Ishikawa (cell line): ENCODE measurements at regions not wholly inside any gene's neighbourhood (a gene's known extent, or its start where the extent isn't known, plus 50 kb on each side); places are given as distances from the start of the nearest gene placed in this dataset.

Experiments
- CEBPB ChIP-seq: IDR thresholded peaks from 2 replicates; pipeline ENCODE4 v1.6.1; 2012
- CREB1 ChIP-seq: IDR thresholded peaks from 2 replicates; pipeline ENCODE4 v1.6.1; 2012; ENCODE audit warnings: low read depth
- EGR1 ChIP-seq: IDR thresholded peaks from 2 replicates; pipeline ENCODE4 v1.6.1; 2012
- EP300 ChIP-seq: IDR thresholded peaks from 2 replicates; pipeline ENCODE4 v1.6.1; 2012; ENCODE audit warnings: borderline replicate concordance
- FOXM1 ChIP-seq: IDR thresholded peaks from 2 replicates; pipeline ENCODE4 v1.6.1; 2012; ENCODE audit warnings: low read depth, borderline replicate concordance
- NFIC ChIP-seq: IDR thresholded peaks from 2 replicates; pipeline ENCODE4 v1.6.1; 2012
- RAD21 ChIP-seq: IDR thresholded peaks from 2 replicates; pipeline ENCODE4 v1.6.1; 2012; ENCODE audit warnings: low read depth
- TAF1 ChIP-seq: IDR thresholded peaks from 2 replicates; pipeline ENCODE4 v1.6.1; 2012; ENCODE audit warnings: low read depth, mild to moderate bottlenecking
- TCF12 ChIP-seq: IDR thresholded peaks from 2 replicates; pipeline ENCODE4 v1.6.1; 2012; ENCODE audit warnings: low read depth
- TEAD4 ChIP-seq: IDR thresholded peaks from 2 replicates; pipeline ENCODE4 v1.6.1; 2012
- YY1 ChIP-seq: IDR thresholded peaks from 2 replicates; pipeline ENCODE4 v1.6.1; 2012; ENCODE audit warnings: low read depth
- ZBTB7A ChIP-seq: IDR thresholded peaks from 2 replicates; pipeline ENCODE4 v1.6.1; 2012; ENCODE audit warnings: low read depth
- TF ChIP-seq, protein P1 (sequence below): IDR thresholded peaks from 2 replicates; pipeline ENCODE4 v1.6.1; 2012
- TF ChIP-seq, protein P2 (sequence below): IDR thresholded peaks from 2 replicates; pipeline ENCODE4 v1.6.1; 2012; ENCODE audit warnings: low read depth, mild to moderate bottlenecking
- TF ChIP-seq, protein P3 (sequence below): IDR thresholded peaks from 2 replicates; pipeline ENCODE4 v1.6.1; 2012

DNA sequence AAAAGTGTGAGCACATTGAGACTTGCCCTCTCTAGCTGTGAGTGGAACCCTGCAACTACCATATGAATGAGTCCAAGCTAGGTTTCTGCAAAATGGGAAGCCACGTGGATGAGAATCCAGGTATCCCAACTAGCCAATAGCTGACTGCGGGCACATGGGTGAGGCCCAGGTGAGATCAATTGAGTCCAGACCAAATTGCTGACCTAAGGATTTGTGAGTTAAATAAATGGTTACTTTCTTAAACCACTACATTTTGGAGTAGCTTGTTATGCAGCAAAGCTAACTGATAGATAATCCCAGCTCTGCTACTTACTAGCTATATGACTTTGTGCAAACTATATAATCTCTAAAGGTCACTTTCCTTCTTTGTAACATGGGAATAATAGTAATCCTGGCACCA, 150.3 kb upstream of the LCORL start:
- no peak for TF ChIP-seq YY1
- no peak for TF ChIP-seq ZBTB7A
- no peak for TF ChIP-seq TAF1
- TF ChIP-seq EP300 = no peak
- no peak for TF ChIP-seq EGR1
- TF ChIP-seq, protein P1, sequence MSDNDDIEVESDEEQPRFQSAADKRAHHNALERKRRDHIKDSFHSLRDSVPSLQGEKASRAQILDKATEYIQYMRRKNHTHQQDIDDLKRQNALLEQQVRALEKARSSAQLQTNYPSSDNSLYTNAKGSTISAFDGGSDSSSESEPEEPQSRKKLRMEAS = no peak
- TF ChIP-seq, protein P2, sequence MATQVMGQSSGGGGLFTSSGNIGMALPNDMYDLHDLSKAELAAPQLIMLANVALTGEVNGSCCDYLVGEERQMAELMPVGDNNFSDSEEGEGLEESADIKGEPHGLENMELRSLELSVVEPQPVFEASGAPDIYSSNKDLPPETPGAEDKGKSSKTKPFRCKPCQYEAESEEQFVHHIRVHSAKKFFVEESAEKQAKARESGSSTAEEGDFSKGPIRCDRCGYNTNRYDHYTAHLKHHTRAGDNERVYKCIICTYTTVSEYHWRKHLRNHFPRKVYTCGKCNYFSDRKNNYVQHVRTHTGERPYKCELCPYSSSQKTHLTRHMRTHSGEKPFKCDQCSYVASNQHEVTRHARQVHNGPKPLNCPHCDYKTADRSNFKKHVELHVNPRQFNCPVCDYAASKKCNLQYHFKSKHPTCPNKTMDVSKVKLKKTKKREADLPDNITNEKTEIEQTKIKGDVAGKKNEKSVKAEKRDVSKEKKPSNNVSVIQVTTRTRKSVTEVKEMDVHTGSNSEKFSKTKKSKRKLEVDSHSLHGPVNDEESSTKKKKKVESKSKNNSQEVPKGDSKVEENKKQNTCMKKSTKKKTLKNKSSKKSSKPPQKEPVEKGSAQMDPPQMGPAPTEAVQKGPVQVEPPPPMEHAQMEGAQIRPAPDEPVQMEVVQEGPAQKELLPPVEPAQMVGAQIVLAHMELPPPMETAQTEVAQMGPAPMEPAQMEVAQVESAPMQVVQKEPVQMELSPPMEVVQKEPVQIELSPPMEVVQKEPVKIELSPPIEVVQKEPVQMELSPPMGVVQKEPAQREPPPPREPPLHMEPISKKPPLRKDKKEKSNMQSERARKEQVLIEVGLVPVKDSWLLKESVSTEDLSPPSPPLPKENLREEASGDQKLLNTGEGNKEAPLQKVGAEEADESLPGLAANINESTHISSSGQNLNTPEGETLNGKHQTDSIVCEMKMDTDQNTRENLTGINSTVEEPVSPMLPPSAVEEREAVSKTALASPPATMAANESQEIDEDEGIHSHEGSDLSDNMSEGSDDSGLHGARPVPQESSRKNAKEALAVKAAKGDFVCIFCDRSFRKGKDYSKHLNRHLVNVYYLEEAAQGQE = no peak
- TF ChIP-seq CREB1 = no peak
- TF ChIP-seq RAD21 = no peak
- TF ChIP-seq FOXM1 = no peak
- no peak for TF ChIP-seq TCF12
- no peak for TF ChIP-seq TEAD4
- TF ChIP-seq, protein P3, sequence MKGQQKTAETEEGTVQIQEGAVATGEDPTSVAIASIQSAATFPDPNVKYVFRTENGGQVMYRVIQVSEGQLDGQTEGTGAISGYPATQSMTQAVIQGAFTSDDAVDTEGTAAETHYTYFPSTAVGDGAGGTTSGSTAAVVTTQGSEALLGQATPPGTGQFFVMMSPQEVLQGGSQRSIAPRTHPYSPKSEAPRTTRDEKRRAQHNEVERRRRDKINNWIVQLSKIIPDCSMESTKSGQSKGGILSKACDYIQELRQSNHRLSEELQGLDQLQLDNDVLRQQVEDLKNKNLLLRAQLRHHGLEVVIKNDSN = no peak
- no peak for TF ChIP-seq NFIC
- TF ChIP-seq CEBPB = no peak

DNA sequence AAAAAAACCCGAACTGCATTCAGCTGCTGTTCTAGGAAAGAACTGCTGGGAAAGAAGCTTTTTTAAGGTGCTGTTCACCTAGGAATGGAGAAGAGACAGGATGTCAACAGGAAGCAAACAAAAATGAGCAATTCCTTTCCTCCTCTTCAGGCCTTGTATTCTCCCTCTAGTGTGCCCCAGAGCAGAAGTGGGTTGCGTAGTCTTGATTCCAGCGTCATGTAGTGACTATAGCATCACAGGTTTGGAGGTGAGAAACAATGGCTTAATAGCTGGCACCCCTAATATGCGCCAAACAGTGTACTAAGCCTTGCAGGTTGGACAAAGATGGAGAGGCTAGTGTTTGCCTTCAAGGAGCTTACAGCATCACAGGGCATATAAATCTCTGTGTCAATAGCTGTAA, 146.3 kb upstream of the LCORL start:
- TF ChIP-seq, protein P1 = no peak
- TF ChIP-seq TEAD4 = no peak
- TF ChIP-seq, protein P2 = no peak
- TF ChIP-seq, protein P3 = no peak
- no peak for TF ChIP-seq CEBPB
- TF ChIP-seq EP300 = no peak
- no peak for TF ChIP-seq CREB1
- TF ChIP-seq YY1 = no peak
- TF ChIP-seq EGR1 = no peak
- TF ChIP-seq TCF12 = no peak
- TF ChIP-seq TAF1 = no peak
- TF ChIP-seq RAD21 = no peak
- TF ChIP-seq NFIC = no peak
- no peak for TF ChIP-seq FOXM1
- TF ChIP-seq ZBTB7A = no peak

DNA sequence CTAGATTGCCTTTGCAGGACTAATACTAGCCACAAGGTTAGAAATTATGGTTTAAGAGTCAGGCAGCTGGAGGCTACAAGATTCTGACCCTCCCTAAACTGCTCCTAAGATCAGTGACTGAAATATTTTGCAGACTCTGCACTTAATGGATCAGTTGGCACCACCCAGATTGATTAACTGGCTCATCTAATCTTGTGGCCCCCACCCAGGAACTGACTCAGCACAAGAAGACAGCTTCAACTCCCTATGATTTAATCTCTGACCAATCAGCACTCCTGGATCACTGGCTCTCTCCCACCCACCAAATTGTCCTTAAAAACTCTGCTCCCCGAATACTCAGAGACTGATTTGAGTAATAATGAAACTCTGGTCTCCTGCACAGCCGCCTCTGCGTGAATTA, 145.4 kb upstream of the LCORL start:
- TF ChIP-seq YY1 (no peak), CREB1 (no peak), TCF12 (no peak), TEAD4 (no peak), CEBPB (no peak), FOXM1 (no peak), EP300 (no peak), ZBTB7A (no peak), TAF1 (no peak), RAD21 (no peak), EGR1 (no peak), NFIC (no peak)
- TF ChIP-seq, protein P1 = no peak
- TF ChIP-seq, protein P3 = no peak
- TF ChIP-seq, protein P2 = no peak

DNA sequence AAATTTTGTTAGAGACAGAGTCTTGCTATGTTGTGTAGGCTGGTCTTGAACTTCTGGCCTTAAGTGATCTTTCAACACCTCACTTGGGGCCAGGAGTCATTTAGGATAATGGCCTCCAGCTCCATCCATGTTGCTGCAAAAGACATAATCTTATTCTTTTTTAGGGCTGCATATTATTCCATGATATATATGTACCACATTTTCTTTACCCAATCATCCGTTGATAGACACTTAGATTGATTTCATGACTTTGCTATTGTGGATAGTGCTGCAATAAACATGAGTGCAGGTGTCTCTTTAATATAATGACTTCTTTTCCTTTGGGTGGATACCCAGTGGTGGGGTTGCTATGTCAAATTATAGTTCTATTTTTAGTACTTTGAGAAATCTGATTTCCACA, 140.9 kb upstream of the LCORL start:
- TF ChIP-seq YY1 (no peak), NFIC (no peak), EP300 (no peak), TAF1 (no peak), TCF12 (no peak), CEBPB (no peak), EGR1 (no peak), FOXM1 (no peak), RAD21 (no peak), CREB1 (no peak), ZBTB7A (no peak)
- TF ChIP-seq, protein P3 = no peak
- TF ChIP-seq, protein P1 = no peak
- TF ChIP-seq, protein P2 = no peak
